ENCODE measurements at regions not wholly inside any gene's neighbourhood (a gene's known extent, or its start where the extent isn't known, plus 50 kb on each side); places are given as distances from the start of the nearest gene placed in this dataset.

GRCh38 chr21:39124681-39125251, 58.5 kb downstream of the PSMG1 start:
- Histone ChIP-seq H3K27me3 (ENCODE audit: insufficient read depth, low read length) (peaks cover 20% of the 10 kb centered on the region), H3K4me2 (ENCODE audit: insufficient read depth, low read length) (no peak overlapping the region), H3K9me3 (ENCODE audit: low read depth, low read length) (no peaks in the 10 kb centered on the region), H3K4me1 (ENCODE audit: insufficient read depth, low read length) (no peaks in the 10 kb centered on the region), H3K79me2 (ENCODE audit: insufficient read depth, low read length) (no peaks in the 10 kb centered on the region), H2AFZ (ENCODE audit: low read length) (no peak overlapping the region), H4K20me1 (ENCODE audit: insufficient read depth, low read length) (no peaks in the 10 kb centered on the region), H3K4me3 (ENCODE audit: insufficient read depth, low read length) (no peak overlapping the region), H3K27ac (ENCODE audit: low read depth, low read length) (no peak overlapping the region), H3K36me3 (ENCODE audit: insufficient read depth, low read length) (no peaks in the 10 kb centered on the region)
- no peak for TF ChIP-seq CTCF (IDR thresholded peaks at IDR 0.05; ENCODE audit: extremely low read depth, low read depth, low read length)
- no peak for DNase-seq (ENCODE audit: insufficient read length, low spot score, missing footprints)

- Histone ChIP-seq H4K20me1 (ENCODE audit: insufficient read depth, low read length) (no peaks in the 10 kb centered on the region), H3K27me3 (ENCODE audit: insufficient read depth, low read length) (peaks cover 11% of the 10 kb centered on the region), H3K4me2 (ENCODE audit: insufficient read depth, low read length) (no peak overlapping the region), H3K4me3 (ENCODE audit: insufficient read depth, low read length) (no peak overlapping the region), H3K9me3 (ENCODE audit: low read depth, low read length) (no peaks in the 10 kb centered on the region), H3K36me3 (ENCODE audit: insufficient read depth, low read length) (no peaks in the 10 kb centered on the region), H2AFZ (ENCODE audit: low read length) (no peak overlapping the region), H3K27ac (ENCODE audit: low read depth, low read length) (no peak overlapping the region), H3K79me2 (ENCODE audit: insufficient read depth, low read length) (no peaks in the 10 kb centered on the region), H3K4me1 (ENCODE audit: insufficient read depth, low read length) (no peaks in the 10 kb centered on the region)
- no peak for TF ChIP-seq CTCF (IDR thresholded peaks at IDR 0.05; ENCODE audit: extremely low read depth, low read depth, low read length)
- DNase-seq (ENCODE audit: insufficient read length, low spot score, missing footprints), result no peak
These were observed 59.9 kb downstream of the PSMG1 start for GRCh38 chr21:39123375-39123774.

GRCh38 chr21:39121600-39122355, 61.5 kb downstream of the PSMG1 start:
- H3K4me1 ChIP-seq (ENCODE audit: insufficient read depth, low read length), result no peaks in the 10 kb centered on the region
- no peaks in the 10 kb centered on the region for H3K36me3 ChIP-seq (ENCODE audit: insufficient read depth, low read length)
- DNase-seq (ENCODE audit: insufficient read length, low spot score, missing footprints), result no peak
- peaks cover 11% of the 10 kb centered on the region for H3K27me3 ChIP-seq (ENCODE audit: insufficient read depth, low read length)
- no peaks in the 10 kb centered on the region for H4K20me1 ChIP-seq (ENCODE audit: insufficient read depth, low read length)
- H3K9me3 ChIP-seq (ENCODE audit: low read depth, low read length), result no peaks in the 10 kb centered on the region
- no peak overlapping the region for H3K4me2 ChIP-seq (ENCODE audit: insufficient read depth, low read length)
- no peak overlapping the region for H3K27ac ChIP-seq (ENCODE audit: low read depth, low read length)
- no peaks in the 10 kb centered on the region for H3K79me2 ChIP-seq (ENCODE audit: insufficient read depth, low read length)
- H3K4me3 ChIP-seq (ENCODE audit: insufficient read depth, low read length), result no peak overlapping the region
- no peak for TF ChIP-seq CTCF (IDR thresholded peaks at IDR 0.05; ENCODE audit: extremely low read depth, low read depth, low read length)
- H2AFZ ChIP-seq (ENCODE audit: low read length), result no peak overlapping the region

- H3K4me3 ChIP-seq (ENCODE audit: insufficient read depth, low read length), result no peak overlapping the region
- no peaks in the 10 kb centered on the region for H4K20me1 ChIP-seq (ENCODE audit: insufficient read depth, low read length)
- no peak for DNase-seq (ENCODE audit: insufficient read length, low spot score, missing footprints)
- no peaks in the 10 kb centered on the region for H3K79me2 ChIP-seq (ENCODE audit: insufficient read depth, low read length)
- H3K27ac ChIP-seq (ENCODE audit: low read depth, low read length), result no peak overlapping the region
- no peak overlapping the region for H3K4me2 ChIP-seq (ENCODE audit: insufficient read depth, low read length)
- H2AFZ ChIP-seq (ENCODE audit: low read length), result no peak overlapping the region
- H3K9me3 ChIP-seq (ENCODE audit: low read depth, low read length), result no peaks in the 10 kb centered on the region
- H3K36me3 ChIP-seq (ENCODE audit: insufficient read depth, low read length), result no peaks in the 10 kb centered on the region
- peaks cover 11% of the 10 kb centered on the region for H3K27me3 ChIP-seq (ENCODE audit: insufficient read depth, low read length)
- no peaks in the 10 kb centered on the region for H3K4me1 ChIP-seq (ENCODE audit: insufficient read depth, low read length)
- TF ChIP-seq CTCF (IDR thresholded peaks at IDR 0.05; ENCODE audit: extremely low read depth, low read depth, low read length), result no peak
These were observed 62.2 kb downstream of the PSMG1 start for GRCh38 chr21:39120876-39121599.
